Thyroid gland (tissue), 4 donors: ENCODE measurements at regions not wholly inside any gene's neighbourhood (a gene's known extent, or its start where the extent isn't known, plus 50 kb on each side); places are given as distances from the start of the nearest gene placed in this dataset.

Source experiments
- CTCF ChIP-seq, 6 experiments: fragments of 200-600 bp in 3 of 6; fragments of 450-650 bp in 3 of 6; sonication (generic) in 3 of 6; IDR thresholded peaks; one replicate each; pipeline ENCODE4 v1.5.1; 2016 to 2019; ENCODE audit warnings: antibody characterized with exemption in 6 of 6, mild to moderate bottlenecking in 2 of 6, inconsistent platforms in 1 of 6, moderate library complexity in 1 of 6
- POLR2A ChIP-seq, 2 donors: fragments of 450-650 bp; IDR thresholded peaks; one replicate each; pipeline ENCODE4 v1.6.1; 2017; ENCODE audit warnings: antibody characterized with exemption in 2 of 2, mild to moderate bottlenecking in 2 of 2, moderate library complexity in 1 of 2

GRCh38 chr9:80447876-80448275 lies 876.1 kb downstream of the TLE4 start:
- TF ChIP-seq CTCF (IDR thresholded peaks at IDR 0.05): no peak
- no peak for TF ChIP-seq POLR2A (IDR thresholded peaks at IDR 0.05)
